Stimulated activated CD4-positive, alpha-beta T cell treated with anti-CD3 and anti-CD28 coated beads, Interleukin-15, amount 100 ng/mL, for 24 hours (primary cell): ENCODE measurements at regions not wholly inside any gene's neighbourhood (a gene's known extent, or its start where the extent isn't known, plus 50 kb on each side); places are given as distances from the start of the nearest gene placed in this dataset.

ENCODE experiments used
- DNase-seq: peaks from one replicate; pipeline ENCODE4 v3.0.0-alpha.2; 2020

DNA sequence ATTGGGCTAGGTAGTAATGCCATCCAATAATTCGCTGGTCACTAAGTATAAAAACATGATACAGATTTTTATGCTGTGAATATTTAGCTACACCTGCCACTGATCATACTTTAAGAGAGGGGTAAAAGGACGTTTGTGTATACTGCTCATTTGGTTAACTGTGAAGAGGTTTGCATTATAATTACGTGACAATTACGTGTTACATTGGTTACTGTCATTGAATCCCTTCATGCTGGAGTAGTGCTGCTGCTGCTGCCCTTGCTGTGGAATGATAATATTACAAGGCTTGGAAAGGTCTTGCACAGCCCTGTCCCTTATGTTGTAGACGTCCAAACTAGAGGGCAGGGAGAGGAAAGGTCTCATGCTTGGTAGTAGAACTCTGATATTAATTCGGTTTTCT lies 312.2 kb upstream of the ATP2B1 start:
- DNase-seq, result no peak

DNA sequence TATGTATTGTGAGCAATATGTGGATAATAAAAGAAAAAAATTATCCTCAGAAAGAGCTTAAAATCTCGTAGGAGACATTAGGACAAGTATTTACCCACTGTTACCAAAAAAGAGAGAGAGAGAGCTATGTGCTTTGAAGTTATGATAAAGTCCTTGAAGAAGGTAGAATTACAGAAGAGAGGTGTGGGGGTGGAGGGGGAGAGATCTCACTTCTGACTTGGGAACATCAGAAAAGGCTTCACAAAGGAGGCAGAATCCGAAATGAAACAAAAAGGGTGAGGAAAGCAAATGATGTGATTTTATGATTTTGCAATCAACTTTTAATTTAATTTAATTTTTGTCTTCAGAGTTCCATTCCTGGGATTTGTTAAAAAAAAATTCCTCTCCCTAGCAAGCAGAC lies 311.8 kb upstream of the ATP2B1 start:
- no peak for DNase-seq

DNA sequence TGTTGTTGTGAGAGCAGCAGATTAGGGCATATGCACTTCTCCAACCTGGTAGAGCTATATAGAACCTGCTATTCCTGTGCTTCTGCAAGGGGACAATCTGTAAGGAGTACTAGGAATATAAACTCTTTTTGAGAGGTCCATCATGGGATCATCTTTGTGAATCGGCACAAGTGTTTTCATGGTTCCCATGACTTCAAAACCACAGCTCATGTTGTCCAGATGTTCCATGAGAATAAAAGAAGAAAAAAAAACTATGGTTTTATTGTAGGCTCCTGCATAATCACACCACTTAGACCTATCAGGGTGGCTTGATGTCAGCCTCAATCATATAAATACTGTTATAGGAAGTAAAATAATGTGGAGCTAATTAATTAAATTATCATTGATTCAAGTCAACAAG lies 311.4 kb upstream of the ATP2B1 start:
- DNase-seq, result no peak

DNA sequence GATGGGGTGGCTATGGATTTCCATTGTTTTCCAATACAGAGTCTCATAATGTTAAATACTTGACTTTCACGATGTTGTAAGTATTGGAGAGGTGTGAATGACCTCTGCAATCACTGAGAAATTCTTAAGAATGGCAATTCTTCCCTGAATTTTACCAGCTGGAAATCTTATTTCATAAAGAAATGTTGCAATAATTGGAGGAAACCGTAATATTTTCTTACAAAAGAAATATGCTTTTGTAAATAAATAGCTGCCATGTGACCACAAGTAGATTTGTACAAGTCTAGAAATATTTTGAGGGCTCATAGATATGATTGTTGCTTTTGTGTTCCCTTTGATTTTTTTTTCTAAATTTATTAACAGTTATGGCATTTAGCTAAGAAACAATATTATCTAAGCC lies 308.7 kb upstream of the ATP2B1 start:
- no peak for DNase-seq

DNA sequence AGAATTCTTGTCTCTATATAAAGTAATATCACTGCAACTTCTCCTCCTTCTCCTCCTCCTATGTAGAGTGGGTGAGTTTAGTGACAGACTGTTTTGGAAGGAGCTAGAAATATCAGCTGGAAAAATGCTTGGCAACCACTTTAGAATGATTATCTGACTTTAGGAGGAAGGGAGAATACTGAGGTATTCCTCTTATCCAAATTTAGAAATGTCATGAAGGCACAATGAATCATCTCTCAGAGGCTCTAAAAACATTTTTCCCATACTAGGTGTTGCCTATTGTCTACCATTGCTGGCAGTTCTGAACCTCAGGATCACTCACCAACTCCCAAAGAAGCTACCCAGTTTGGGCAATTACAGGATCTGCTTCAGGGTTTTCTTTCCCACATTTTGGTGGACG lies 306.6 kb upstream of the ATP2B1 start:
- DNase-seq, result no peak

DNA sequence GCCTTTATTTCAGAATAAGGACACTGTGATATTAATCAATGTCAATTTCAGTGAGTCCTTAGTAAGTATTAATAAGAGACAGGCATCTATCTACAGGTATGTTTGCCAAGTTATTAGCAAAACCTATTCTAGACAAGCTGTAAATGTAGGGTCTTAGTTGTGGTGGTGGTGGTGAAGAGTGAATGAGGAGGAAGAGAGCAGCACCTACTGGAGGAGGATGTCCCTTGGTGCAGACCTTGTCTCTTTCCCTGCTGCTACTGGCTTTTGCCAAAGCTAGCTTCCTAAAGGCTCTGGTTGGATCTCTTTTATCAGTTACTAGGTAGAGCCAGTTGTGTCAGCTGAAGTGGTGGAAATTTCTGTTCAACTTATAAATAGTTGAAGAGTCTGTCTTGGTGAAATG lies 304.8 kb upstream of the ATP2B1 start:
- no peak for DNase-seq

DNA sequence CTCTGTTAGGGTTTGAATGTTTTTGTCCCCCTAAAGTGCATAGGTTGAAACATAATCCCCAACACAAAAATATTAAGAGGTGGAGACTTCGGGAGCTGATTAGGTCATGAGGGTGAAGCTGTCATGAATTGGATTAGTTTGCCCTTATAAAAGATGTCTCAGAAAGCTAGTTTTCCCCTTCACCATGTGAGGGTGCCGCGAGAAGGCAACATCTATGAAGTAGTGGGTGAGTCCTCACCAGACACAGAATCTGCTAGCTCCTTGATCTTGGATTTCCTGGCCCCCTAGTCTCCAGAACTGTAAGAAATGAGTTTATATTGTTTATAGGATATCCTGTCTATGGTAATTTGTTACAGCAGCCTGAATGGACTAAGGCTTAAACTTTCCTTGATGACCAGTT lies 301.5 kb upstream of the ATP2B1 start:
- DNase-seq, result no peak

DNA sequence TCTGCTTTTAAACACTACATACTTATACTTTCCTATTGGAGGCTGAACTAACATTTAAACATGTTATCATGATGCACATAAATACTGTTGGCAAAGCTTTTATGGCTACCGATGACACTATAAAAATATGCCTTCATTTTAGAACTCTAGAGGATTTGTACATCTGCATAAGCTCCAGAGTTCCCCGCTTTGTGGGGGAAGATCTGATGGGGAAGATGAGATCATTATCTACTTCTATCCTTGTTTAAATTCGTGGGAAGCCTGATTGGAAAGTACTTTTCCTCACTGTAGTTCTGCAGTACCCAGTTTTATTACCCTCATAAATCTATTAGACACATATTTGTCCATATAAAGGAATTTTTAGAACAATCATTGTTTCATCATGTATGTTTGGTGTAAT lies 299.6 kb upstream of the ATP2B1 start:
- no peak for DNase-seq

DNA sequence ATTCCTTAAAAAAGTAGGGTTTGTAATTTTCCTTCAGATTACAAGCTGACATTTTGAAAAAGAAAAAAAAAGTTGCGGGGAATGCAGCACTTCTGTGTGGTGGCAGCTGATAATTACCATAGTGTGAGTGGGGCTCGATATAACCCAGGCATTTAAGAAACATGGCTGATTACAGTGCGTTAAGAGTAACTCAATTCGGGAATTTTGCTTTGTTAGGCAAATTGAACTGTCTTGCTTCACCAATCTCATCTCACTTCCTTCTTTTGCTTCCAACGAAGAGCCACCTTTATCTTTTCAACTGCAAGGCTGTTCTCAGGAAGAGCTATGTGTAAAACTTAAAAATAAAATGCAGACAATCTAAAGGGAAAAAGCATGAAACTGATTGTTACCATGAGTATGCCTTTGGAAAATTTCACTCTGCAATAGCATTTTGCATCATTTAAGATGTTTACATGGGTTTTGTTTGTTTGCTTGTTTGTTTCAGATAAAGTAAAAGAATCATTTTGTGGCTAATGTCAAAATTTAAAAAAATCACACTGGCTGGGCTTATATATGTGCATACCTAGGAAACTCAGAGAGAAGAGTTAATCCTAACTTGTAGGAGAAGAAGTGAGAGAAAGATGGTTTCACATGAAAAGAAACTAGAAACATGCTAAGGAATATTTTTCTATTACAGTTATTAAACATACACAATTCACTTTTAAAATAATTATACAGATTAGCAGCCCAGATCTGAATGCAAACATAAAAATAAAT lies 295.9 kb upstream of the ATP2B1 start:
- no peak for DNase-seq

DNA sequence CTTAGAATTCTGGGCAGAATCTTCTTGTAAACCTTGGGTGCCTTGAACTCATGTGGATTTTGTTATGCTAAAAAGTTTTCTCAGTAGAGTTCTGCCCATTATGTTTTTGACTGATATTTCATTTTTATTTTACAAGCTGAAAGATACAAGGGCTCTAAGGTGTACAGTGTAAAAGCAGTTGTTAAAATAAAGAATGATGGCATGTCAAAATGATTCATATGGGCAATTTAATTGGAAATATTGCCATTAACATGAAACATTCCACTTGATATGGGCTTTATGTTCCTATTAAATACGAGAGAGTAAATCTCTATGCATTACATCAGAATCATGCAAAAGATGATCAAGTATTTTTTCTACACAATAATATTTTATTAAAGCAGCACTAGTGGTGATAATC lies 295.1 kb upstream of the ATP2B1 start:
- no peak for DNase-seq

DNA sequence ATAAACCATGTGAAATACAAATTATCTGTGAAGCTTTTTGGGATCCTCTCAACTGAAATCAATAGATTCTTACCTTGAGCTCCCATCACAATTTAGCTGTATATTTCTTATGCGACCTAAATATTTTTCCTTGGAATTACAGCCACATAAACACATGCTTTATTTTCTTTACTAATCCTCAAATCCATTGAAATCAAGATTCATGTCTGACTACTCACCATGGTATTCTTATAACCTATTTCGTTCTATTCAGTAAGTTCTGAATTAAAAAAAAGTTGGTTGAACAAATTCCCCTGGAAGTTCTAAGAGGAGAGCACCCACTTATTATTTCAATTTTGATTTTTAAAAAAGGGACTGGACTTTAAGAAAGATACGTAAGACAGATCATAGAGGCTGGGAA lies 292.1 kb upstream of the ATP2B1 start:
- DNase-seq, result no peak

DNA sequence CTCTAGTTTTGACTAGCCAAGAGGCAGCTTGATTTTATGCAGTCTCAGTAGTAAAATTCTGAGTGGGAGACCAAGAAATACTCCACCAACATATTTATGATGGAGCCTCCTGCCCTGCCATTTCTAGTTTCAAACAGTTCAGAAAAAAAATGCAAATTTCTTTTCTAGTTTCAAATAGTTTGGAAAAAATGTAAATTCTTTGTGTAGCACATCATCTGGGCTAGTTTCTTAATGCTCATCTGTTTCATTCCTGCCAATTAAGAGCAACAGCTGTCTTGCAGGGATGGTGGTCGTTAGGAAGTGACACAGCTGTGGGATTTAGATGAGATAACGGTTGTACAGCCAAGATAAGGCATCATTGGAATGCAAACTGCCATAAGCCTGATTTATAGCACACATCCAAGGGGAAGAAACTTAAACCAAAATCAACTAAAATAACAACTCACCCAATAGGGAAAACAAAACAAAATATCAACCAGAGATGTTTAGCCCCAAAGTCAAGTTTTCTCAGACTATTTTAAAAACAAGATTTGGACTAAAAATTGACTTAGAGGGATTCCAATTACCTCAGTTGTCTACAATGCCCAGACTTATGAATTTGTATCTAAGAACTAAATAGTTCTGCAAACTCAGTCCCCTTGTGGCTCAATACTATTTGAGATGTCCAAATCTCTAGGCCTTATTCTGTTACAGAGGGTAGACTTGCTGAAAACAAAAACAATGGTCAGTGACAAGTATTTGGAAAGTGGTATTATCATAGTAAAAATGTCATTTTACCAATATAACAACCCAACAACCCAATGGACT lies 291.3 kb upstream of the ATP2B1 start:
- DNase-seq, result no peak

DNA sequence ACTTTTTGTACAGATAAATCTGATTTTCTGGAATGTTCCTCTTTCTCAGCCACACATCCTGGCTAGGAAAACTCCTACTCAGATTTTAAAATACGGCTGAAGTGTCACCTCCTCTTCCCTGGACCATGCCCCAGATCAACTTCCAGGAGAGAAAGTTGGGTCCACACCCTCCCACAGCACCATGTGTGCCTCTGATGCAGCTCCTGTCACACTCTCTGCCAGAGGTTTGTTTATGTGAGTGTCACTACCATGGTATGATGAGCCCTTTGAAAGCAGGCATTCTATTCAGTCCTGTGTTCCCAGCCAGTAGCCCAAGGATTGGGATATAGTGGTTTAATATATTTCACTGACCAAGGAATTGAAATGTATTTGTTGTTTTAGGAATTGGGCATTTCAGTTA lies 287.2 kb upstream of the ATP2B1 start:
- DNase-seq, result no peak

DNA sequence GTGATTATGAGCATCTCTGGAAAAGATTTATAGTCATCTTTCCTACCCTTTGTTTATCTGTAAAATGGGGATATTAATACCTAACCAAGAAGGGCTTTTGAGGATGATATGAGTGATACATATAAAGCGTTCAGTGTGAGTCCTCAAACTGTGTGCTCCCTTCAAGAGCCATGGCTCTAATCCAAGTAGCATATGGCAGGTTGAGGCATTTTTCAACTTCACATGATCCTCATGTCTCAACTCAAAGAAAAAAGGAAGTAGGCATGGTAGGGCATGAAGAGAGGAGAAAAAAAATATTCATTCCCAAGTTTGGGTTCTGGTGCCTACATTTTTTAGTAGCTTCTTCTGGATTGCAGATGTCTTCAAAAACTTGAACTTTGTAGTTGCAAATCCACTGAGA lies 286.3 kb upstream of the ATP2B1 start:
- no peak for DNase-seq

DNA sequence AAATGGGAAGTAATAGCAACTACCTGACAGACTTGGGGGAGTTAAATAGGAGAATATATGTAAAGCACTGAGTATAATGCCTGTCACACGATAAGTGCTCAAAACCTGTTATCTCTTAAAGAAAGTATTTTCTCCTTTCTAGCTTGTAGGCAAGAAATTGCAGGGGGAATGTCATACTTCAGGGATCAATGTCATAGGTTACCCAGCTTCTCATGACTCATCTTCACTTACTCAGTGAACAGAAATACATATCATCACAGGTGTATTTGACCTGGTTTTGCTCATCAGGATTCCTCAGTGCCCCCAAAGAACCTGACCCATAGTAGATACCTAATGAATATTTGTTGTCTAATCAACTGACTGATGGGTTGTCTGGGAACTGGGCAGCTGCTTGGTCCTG lies 285.0 kb upstream of the ATP2B1 start:
- no peak for DNase-seq

DNA sequence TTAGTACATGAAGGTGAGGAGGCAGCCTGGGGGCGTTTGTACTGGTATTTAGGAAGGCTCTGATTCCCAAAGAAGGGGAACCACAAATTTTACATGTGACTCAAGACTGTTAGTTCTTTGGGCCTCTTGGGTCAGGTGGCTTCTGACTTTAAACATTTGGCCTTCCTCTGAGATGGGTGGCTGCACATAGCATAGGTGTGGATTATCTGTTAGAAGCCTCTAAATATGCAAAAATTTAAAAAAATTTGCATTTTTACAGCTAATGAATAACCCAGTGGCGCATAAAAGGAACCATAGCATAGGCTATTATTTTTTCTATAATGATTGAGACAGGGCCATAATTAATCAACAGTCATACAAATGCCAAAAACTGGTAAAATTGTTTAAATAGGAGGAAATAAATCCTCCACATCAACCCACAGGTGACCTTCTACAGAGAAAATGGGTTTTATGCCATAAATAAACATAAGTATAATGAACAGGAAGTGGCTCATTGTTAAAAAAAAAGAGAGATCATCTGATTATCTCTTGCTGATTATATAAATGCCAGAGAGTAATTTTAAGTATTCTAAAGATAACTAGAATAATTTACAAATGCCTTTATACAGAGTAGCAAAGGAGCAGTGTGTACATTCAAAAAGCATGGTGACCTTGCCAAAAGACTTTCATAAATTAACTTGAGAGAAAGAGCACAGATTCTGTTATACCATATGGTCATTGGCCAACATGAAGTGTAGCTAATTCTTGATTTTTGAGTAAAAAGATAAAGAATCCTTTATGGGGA lies 284.2 kb upstream of the ATP2B1 start:
- DNase-seq, result no peak

DNA sequence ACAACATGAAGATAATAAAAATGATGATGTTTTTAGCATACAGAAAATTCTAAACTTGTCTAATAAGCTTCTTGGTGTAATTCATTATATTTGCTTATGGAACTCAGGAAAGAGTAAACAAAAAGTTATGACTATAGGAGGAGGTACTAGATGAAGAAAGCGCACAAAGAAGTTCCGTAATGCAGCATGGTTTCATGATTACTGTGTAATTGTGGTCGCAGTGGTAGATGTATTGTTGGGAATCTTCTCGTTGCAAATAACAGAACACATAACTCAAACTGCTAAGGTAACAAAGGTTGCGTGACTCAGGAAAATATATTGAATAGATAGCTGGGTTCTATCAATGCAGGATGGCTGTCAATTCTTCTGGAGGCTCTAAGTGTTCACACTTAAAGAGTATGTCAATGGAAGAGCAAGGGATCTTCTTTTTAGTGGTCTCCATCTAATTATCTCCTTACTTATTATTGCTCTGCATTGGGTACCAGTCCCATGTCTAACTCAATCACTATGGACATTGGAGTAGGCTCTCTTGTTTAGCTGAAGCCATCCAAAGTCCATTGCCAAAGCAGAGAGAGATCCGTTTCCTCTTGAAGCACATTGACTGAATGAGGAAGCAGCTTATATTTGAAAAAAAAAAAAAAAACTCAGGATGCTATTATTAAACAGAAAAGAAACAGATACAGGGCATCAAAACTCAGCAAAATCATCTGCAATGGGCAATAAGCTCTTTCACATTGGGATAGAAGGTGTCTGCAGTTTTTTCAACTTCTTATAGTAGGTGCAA lies 283.4 kb upstream of the ATP2B1 start:
- DNase-seq, result no peak

DNA sequence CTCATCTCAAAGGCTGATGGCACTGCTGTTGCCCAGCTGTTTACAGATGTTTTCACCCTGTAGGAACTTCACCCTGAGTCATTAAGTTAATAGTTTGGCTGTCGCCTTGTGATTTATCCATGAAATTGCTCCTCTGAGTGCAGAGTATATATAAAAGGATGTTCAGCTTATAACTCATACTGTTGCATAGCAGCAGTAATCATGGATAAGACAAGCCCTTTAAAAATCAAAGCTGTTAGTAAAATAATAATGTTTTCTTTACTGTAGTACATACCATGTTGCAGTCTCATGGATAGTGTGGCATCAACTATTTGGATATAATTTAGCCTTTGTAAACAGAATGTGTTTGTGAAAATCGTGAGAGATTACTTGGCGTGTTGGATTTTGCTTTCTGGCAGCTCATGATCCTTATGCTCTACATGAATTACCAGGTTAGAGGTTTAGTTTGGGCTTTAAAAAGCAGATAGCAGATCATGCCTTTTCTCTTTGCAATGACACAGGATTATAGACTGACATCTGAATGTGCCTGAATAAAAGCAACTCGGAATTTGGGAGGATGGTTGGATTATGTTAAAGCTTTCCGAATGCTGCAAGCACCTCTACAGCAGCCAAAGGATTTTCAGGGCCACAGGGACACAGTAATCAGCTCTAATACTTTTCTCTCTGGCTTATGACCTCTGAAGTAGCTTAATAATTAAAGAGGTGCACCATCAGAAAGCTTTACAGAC lies 279.7 kb upstream of the ATP2B1 start:
- DNase-seq, result no peak

DNA sequence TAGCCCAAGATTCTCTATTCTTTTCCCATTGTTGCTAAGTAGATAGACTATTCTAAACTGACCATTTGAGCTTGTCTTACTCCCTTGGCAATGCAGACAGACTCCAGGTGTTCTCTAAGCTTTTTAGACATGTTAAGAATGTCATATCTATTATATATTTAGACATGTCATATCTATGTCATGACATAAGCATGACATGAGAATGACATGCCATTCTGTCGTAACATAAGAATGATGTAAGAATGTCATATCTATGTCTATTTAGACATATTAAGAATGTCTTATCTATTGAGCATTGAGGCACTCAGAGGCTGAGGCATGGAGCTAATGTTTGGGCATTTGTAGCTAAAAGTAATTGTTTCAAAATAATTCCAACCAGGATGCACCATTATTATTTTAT lies 277.3 kb upstream of the ATP2B1 start:
- DNase-seq, result no peak

DNA sequence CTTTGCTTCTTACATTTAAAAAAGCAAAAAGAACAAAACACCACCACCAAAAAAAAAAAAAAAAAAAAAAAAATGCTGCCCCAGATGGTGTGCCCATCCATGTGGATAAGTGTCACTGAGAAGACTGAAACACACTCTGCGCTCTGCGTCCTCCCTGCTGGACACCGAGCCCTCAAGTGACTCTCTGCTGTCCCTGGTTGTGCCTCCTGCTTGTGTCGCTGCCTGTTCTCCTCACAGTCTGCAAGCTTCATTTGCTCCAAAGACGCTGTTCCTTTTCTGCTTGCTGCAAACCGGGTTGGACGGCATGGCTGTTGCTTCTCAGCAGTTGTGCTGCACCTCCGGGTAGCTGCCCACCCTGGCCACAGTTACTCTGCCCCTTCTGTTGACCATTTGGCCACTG lies 276.2 kb upstream of the ATP2B1 start:
- no peak for DNase-seq

DNA sequence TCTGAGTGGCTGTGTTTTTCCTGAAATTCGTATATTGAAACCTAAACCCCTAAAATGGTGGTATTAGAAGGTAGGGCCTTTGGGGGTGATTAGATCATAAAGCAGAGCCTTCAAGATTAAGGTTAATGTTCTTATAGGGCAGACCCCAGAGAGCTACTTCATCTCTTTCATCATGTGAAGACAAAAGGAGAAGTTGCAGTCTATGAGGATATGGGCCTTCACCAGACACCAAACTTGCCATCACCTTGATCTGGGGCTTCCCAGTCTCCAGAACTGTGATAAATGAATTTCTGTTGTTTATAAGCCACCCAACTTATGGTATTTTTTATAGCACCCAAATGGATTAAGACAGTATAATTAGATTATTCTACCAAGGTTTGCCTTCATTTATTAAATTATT lies 275.0 kb upstream of the ATP2B1 start:
- no peak for DNase-seq

DNA sequence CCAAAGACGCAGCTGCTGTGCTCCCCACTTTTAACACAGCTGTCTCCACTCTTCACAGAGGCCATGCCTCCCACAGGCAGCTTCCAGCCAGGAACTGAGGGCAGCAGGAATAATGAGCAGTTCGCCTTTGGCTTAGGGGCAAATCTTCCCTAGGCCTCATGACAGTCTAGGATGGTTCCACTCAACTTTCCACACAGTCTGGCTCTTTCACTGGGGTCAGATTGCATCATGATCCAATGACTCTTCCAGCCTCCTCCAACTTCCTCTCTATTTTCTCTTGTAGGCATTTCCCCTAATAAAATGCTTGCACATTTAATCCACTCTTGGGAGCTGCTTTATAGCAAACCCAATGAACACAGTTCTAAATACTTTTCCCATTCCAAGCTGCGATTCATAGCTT lies 271.6 kb upstream of the ATP2B1 start:
- DNase-seq, result no peak
